NCI-H146 treated with DMSO at 0.1 percent for 48 hours (cell line): ENCODE measurements at regions not wholly inside any gene's neighbourhood (a gene's known extent, or its start where the extent isn't known, plus 50 kb on each side); places are given as distances from the start of the nearest gene placed in this dataset.

Experiments
- DNase-seq: peaks from one replicate; lab custom pipeline; 2025; ENCODE audit not compliant: unreplicated experiment; lab: John Stamatoyannopoulos, UW

GRCh38 chr2:6645004-6645403 lies 220.7 kb downstream of the CMPK2 start:
- DNase-seq = no peak

- no peak for DNase-seq
These were observed 220.0 kb downstream of the CMPK2 start for GRCh38 chr2:6645672-6646071.

GRCh38 chr2:6647046-6647445 lies 218.7 kb downstream of the CMPK2 start:
- no peak for DNase-seq

GRCh38 chr2:6648596-6649247 lies 217.0 kb downstream of the CMPK2 start:
- DNase-seq = no peak

- no peak for DNase-seq
These were observed 215.4 kb downstream of the CMPK2 start for GRCh38 chr2:6650311-6650710.

- DNase-seq = no peak
These were observed 213.5 kb downstream of the CMPK2 start for GRCh38 chr2:6652251-6652650.

- no peak for DNase-seq
These were observed 212.4 kb downstream of the CMPK2 start for GRCh38 chr2:6653281-6653750.

GRCh38 chr2:6654279-6654678 lies 211.4 kb downstream of the CMPK2 start:
- no peak for DNase-seq

GRCh38 chr2:6656633-6657032 lies 209.1 kb downstream of the CMPK2 start:
- no peak for DNase-seq

- DNase-seq = no peak
These were observed 208.6 kb downstream of the CMPK2 start for GRCh38 chr2:6657136-6657535.

GRCh38 chr2:6657855-6658254 lies 207.9 kb downstream of the CMPK2 start:
- DNase-seq = no peak

- DNase-seq = no peak
These were observed 201.2 kb downstream of the CMPK2 start for GRCh38 chr2:6664332-6665061.

- no peak for DNase-seq
These were observed 200.3 kb downstream of the CMPK2 start for GRCh38 chr2:6665093-6666045.

- DNase-seq = no peak
These were observed 198.4 kb downstream of the CMPK2 start for GRCh38 chr2:6667326-6667725.

- no peak for DNase-seq
These were observed 193.8 kb downstream of the CMPK2 start for GRCh38 chr2:6671913-6672312.

GRCh38 chr2:6674381-6674780 lies 191.3 kb downstream of the CMPK2 start:
- DNase-seq = no peak

GRCh38 chr2:6675791-6676190 lies 189.9 kb downstream of the CMPK2 start:
- no peak for DNase-seq

- no peak for DNase-seq
These were observed 189.5 kb downstream of the CMPK2 start for GRCh38 chr2:6676241-6676640.

- DNase-seq = no peak
These were observed 188.9 kb downstream of the CMPK2 start for GRCh38 chr2:6676776-6677175.

- no peak for DNase-seq
These were observed 186.2 kb downstream of the CMPK2 start for GRCh38 chr2:6679471-6679870.

GRCh38 chr2:6683516-6683915 lies 182.2 kb downstream of the CMPK2 start:
- no peak for DNase-seq

GRCh38 chr2:6685447-6685846 lies 180.3 kb downstream of the CMPK2 start:
- no peak for DNase-seq
